MV-4-11 (cell line): ENCODE measurements at regions not wholly inside any gene's neighbourhood (a gene's known extent, or its start where the extent isn't known, plus 50 kb on each side); places are given as distances from the start of the nearest gene placed in this dataset.
A peak's percentile ranks its signal among the peaks of the same experiment; 100 is the strongest.

Source experiments
- DNase-seq: peaks from one replicate; lab custom pipeline; 2025; lab: John Stamatoyannopoulos, UW

GRCh38 chr20:4070323-4071177 is 55.2 kb upstream of the RNF24 start:
- DNase-seq, result no peak

- DNase-seq, result no peak
These were observed 54.4 kb upstream of the RNF24 start for GRCh38 chr20:4069751-4070150.

DNA sequence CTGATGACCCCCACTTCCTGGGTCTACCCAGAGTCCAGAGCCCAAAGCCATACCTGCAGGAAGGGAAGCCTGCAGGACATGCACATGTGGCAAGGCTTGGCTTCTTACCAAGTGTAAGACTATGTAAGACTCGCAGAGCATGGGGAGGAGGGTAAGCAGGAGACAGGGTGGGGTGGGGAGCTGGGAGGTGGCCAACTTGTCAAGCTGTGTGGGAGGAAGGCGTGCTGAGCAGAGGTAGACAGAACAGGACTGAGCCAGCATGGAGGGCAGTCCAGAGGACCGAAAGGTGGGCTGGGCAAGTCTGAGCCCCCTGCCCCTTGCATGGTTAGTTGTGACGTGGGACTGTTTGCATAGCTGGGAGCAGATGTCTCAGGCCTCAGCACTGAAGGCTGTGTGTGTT is 53.4 kb upstream of the RNF24 start:
- DNase-seq, result no peak

DNA sequence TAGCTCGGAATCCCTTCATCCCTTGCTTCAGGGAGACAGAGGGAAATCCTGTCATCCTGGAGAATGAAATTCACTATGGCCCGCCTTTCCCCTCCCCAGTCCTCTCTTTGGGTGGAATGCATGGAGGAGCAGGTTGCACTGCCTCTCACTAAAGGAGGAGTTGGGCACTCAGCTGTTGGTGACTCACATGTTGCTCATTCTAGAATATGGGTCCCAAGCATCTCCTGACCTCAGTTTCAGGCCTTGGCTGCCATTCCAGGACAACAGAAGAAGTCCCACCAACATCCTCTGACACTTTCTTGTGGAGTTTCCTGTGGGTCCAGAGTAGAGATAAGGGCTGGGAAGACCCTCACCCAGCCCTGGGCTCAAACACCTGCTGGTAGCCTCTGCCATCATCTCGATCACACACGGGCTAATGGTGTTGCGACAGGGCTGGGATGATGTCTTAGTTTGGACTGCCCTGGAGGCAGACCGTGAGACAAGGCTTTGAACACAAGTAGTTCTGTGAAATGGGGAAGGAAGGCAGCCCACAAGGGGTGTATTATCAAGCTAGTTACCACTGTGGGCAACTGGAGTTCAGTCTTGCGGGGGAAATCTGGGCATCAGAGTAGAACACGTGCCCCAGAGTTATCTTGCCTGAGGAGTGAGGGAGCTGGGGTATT is 52.4 kb upstream of the RNF24 start:
- peak; percentile 89 for DNase-seq

- no peak for DNase-seq
These were observed 51.2 kb upstream of the RNF24 start for GRCh38 chr20:4066551-4066950.

DNA sequence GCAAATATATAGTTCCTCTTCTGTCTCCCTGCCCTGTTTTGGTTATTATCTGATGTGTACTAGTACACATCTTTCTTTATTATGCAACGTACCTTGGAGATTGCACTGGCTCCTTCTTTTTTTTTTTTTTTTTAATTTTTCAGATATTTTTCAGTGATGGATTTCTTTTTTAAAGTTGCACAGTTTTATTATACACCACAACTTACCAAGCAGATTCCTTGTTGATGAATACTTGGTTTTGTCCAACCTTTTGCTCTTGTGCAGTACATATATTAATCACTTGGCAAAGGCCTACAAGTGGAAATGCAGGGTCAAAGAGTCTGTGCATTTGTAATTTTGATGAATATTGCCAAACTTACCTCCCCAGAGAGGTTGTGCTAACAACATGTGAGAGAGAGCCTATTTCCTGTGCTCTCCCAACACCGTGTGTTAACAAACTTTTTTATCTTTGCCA is 50.1 kb upstream of the RNF24 start:
- DNase-seq, result peak; percentile 2
